ENCODE measurements at regions not wholly inside any gene's neighbourhood (a gene's known extent, or its start where the extent isn't known, plus 50 kb on each side); places are given as distances from the start of the nearest gene placed in this dataset.

GRCh38 chr3:106167728-106168127, 298.9 kb upstream of the CBLB start:
- TF ChIP-seq EZH2phosphoT487 (IDR thresholded peaks at IDR 0.05; ENCODE audit: low read depth) (no peak), CTCF (IDR thresholded peaks at IDR 0.05; ENCODE audit: low read depth, low read length) (no peak)
